GM18498 (cell line): ENCODE measurements at regions not wholly inside any gene's neighbourhood (a gene's known extent, or its start where the extent isn't known, plus 50 kb on each side); places are given as distances from the start of the nearest gene placed in this dataset.
"Not testable (repeated sequence)": the region's sequence is repeated elsewhere in the genome, so short reads cannot be mapped to it uniquely, and the experiment has no call there.

ENCODE experiments used
- ATAC-seq: cut with Tn5 transposase; IDR thresholded peaks from one replicate; pipeline ENCODE4 v1.9.1; 2021; ENCODE audit warnings: mild to moderate bottlenecking, moderate library complexity; ENCODE audit not compliant: unreplicated experiment

DNA sequence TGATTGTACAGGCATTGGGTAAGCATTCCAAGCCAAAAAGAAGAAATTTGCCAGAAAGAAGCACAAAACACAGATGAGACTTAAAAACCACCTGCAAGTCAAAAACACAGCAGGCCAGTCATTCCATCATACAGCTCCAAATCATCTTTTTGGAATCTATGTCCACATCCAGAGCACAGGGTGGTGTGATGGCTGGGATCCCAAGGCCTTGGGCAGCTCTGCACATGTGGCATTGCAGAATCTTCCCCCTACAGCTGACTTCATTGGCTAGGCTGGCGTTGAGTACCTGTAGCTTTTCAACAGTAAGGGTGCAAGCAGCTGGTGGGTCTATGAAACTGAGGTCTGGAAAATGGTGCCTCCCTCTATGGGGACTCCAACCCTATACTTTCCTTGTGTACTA is 236.7 kb downstream of the CWH43 start:
- ATAC-seq, result not testable (repeated sequence)

DNA sequence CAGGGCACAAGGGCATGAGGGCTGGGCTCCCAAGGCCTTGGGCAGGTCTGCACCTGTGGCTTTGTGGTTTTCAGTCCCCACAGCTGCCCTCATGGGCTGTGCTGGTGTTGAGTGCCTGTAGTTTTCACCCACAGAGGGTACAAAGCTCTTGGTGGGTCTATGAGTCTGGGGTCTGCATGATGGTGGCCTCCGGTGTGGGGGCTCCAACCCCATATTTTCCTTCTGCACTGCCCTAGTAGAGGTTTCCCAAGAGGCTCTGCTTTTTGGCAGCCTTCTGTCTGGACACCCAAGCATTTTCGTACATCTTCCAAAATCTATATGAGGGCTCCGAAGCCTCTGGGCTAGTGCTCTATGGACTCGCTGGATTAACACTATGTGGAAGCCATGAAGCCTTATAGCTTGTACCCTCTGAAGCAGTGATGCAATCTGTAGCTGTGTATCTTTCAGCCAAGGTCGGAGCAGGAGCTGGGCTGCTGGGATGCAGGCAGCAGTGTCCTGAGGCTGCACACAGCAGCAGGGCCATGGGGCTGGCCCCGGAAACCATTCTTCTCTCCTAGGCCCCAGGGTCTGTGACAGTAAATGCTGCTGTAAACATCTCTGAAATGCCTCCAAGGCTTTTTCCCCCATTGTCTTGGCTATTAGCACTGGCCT is 240.3 kb downstream of the CWH43 start:
- not testable (repeated sequence) for ATAC-seq

DNA sequence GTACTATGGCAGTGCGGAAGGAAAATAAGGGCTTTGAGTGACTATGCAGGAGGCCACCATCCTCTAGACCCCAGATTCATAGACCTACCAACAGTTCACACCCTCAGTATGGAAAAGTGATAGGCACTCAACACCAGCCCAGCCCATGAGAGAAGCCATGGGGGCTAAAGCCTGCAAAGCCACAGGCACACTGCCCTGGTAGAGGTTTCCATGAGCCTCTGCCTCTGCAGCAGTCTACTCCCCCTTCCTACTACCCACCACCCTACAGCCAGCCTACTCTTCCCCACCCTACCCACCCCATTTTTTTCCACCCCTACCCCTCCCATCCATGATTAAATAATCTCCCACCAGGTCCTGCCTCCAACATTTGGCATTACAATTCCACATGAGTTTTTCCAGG is 241.9 kb downstream of the CWH43 start:
- not testable (repeated sequence) for ATAC-seq

DNA sequence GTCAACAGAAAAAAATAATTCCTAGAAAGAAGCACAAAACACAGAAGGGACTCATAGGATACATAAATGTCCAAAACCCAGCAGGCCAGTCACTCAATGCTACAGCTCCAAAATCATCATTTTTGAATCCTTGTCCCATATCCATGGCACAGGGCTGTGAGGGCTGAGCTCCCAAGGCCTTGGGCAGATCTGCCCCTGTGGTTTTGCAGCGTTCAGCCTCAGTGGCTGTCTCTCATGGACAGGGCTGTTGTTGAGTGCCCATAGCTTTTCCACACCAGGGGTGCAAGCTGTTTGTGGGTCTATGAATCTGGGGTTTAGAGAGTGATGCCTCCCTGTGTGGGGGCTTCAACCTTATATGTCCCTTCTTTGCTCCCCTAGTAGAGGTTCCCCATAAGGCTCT is 243.2 kb downstream of the CWH43 start:
- not testable (repeated sequence) for ATAC-seq

DNA sequence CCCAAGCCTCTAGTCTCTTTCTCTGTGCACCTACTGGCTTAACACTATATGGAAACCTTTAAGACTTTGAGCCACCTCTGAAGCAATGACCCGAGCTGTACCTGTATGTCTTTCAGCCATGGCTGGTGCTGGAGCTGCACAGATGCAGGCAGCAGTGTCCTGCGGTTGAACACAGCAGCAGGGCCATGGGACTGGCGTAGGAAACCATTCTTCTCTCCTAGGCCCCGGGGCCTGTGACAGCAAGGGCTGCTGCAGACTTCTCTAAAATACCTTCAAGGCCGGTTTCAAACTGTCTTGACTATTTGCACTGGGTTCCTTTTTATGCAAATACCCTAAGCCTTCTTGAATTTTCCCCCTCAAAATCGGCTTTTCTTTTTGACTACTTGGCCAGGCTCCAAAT is 243.6 kb downstream of the CWH43 start:
- not testable (repeated sequence) for ATAC-seq

DNA sequence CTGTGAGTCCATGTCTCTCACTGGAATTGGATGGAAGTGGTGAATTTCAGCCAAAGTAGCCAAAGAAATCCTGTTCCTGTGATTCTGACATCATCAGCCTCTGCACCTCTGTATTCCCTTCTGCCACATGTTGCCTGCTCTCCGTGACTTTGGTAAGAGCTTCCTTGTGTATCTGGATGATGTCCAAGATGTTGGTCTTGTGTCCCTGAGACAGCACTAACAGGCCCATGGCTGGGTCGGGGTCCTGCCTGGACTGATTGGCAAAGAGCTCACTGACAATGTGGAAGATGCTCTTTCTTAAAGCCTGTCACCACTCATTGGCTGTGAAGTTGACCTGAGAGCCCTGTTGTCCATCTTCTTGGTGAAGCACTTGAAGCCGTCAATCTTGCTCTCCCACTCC is 247.3 kb downstream of the CWH43 start:
- ATAC-seq, result not testable (repeated sequence)

DNA sequence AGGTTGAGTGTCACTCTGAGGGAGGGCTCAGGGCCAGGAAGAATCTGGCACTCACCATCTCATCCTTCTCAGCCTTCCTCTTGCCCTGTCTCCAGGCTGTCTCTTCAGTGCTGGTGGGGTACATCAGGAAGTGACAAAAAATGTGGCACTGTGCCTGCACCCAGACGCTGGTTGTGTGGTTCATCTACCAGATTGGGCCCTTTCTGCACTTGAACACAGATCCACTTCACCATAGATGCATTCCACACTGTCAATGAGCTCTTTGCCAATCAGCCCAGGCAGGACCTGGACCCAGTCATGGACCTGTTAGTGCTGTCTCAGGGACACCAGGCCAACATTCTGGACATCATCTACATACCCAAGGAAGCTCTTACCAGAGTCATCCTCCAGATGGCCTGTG is 247.7 kb downstream of the CWH43 start:
- not testable (repeated sequence) for ATAC-seq

DNA sequence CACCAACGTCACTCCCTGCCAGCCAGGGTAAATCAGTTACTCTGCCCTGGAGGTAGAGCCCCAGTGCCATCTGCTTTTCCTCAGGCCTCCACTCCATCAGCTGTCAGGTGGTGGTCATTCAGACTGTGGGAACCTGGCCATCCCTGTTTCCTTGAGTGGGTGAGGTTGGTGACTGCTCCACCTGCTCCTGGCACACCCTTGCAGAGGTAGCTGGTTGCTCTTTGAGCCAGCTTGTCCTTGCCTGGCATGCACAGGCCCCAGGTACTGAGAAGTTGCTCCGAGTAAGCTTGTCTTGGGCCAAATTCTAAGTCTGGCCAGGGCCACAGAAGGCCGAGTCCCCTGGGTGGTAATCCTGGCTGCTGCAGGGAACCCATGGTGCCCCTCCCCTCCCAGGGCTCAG is 248.3 kb downstream of the CWH43 start:
- not testable (repeated sequence) for ATAC-seq

DNA sequence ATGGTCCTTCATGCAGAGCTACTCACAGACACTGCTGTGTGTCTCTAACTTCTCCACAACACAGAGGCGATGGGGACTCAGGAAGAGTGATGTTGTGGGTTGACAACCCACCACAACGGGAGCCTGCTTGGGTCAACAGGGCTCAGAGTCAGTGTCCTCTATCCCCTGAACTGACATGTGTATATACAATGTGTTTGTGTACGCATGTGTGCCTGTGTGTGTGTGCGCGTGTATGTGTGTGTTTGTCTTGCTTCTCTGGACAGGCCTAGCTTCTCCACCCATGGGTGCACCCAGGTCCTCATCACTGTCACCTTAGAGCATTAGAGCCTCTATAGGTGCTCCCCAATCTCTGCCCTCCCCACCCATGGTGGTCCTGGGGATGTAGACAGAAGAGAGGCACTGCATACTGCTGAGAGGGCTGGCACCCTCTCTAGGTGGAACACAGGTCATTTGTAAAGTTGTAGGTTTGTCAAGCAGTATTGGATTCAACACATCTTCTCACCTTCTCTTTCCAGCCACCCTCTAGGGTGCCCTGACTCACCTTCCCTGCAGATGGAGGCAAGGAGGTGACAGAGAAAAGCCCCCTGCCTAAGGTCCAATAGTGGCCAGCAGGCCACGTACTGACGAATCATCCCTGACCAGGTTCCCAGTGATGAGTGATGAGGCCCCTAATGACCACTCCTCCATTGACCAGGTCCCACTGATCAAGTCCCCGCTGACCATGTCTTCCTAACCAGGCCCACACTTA is 249.5 kb downstream of the CWH43 start:
- ATAC-seq, result not testable (repeated sequence)

DNA sequence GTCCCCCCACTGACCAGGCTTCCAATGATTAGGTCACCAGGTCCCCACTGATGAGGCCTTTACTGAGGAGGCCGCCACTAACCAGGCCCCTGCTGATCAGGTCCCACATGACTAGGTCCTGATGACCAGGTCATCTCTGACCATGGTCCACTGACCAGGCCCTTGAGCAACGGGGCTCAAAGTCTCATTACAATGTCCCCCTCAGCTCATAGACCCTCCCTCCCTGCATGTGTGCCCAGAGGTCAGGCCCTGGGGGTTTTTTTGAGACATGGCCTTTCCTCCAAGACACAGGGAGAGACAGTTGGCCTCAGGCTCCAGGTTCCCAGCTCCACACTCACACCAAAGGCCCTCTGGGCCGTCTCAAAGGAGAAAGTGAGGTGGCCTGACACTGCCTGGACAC is 250.4 kb downstream of the CWH43 start:
- not testable (repeated sequence) for ATAC-seq

DNA sequence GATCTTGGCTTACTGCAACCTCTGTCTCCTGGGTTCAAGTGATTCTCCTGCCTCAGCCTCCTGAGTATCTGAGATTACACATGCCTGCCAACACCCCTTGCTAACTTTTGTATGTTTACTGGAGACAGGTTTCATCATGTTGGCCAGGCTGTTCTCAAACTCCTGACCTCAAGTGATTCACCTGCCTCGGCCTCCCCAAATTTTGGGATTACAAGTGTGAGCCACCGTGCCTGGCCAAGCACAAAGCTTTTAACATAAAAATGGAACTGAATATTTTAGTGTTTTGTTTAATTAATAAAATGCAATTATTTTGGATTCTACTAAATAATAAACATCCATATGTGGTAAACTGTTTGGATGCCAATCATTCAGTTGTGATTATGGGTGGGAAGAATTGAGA is 255.2 kb downstream of the CWH43 start:
- ATAC-seq, result not testable (repeated sequence)

DNA sequence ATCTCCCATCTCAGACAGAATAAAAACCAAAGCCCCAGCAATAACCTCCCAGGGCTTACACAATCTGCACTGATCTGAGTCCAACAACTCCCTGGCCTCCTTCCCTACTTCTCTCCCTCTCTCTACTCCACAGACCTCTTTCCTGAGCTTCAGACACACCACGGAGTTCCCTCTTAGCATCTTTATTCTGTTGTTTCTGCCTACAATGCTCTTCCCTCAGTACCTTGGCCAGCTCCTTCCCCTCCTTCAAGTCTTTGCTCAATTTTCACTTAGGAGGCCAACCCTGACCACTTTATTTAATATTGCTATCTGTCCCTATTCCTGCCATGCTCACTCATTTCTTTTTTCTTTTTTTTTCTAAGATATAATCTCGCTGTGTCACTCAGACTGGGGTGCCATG is 276.7 kb downstream of the CWH43 start:
- not testable (repeated sequence) for ATAC-seq

DNA sequence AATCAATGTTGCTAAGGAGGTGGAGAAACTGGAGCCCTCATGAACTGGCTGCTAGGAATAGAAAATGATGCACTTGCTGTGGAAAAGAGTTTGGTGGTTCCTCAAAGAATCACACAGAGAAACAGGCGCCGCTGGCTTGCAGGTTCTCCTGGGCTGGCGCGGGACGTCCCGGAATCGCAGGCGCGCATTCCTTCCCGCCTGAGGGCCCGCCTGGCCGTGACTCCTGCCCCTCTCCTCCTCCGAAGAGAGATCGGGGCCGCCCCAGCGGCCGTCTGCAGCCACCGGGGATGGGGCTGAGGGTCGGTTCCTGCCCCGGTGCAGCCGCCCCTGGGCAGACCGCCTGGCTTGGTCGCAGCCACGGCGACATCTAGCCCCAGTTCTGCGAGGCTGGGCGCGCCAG is 284.4 kb downstream of the CWH43 start:
- not testable (repeated sequence) for ATAC-seq

DNA sequence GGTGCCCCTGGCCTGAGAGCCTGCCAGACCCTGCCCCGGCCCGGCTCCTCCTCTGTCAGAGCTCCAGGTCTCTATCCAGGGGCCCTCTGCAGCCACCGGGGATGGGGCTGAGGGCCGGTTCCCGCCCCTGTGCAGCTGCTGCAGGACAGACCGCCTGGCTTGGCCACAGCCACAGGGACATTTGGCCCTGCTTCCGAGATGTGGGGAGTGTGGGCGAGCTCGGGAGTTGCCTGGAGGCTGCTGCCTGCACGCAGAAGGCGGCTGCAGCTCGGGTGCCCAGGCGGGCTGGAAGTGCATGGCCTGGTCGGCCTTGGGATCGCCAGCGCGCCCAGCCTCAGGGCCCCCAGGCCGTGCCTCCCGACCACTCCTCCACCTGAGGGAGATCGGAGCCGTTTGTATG is 284.8 kb downstream of the CWH43 start:
- ATAC-seq, result not testable (repeated sequence)

DNA sequence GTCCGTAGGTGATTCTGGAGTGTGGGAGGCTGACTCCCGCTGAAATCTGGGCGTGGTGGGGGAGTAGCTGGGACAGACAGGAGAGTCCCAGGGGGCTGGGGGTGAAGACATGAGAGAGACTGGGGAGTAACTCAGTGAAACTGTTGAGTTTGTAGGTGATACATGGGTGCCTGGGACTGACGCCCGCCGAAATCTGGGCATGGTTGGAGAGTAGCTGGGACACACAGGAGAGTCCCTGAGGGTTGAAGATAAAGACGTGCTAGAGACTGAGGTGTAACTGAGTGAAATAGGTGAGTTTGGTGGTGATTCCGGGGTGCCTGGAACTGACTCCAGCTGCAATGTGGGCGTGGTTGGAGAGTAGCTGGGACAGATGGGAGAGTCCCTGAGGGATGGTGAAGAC is 299.8 kb downstream of the CWH43 start:
- not testable (repeated sequence) for ATAC-seq

DNA sequence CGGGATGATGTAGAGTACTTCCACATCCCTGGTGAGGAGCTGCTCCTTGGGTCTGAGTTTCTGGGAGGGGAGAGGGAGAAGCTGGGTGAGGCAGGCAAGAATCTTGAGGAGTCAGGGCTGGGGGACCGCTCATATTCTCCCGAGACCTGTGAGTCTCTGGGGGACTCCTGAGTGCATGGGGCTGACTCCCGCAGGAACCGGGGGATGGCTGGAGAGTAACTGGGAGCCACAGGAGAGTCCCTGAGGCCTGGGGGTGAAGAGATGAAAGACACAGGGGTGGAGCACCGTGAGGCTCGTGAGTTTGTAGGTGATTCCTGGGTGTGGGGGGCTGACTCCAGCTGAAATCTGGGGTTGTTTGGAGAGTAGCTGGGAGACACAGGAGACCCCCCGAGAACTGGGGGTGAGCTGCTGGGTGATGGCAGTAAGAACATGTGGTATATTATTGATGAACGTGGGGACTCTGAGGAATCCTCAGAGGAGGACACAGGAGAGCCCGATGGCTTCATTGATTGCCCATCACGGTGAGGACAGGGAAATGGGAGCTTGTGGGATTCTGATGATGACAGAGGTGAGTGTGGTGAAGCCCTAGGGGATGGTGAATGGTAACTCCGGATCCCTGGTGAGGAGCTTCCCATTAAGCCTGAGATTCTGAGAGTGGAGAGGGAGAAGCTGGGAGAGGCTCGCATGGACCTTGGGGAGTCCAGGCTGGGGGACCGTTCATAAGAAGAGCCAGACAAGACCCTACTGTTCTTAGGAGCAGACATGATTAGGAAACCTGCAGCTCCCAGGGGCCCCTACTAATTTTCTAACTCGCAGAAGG is 301.1 kb downstream of the CWH43 start:
- ATAC-seq, result not testable (repeated sequence)

DNA sequence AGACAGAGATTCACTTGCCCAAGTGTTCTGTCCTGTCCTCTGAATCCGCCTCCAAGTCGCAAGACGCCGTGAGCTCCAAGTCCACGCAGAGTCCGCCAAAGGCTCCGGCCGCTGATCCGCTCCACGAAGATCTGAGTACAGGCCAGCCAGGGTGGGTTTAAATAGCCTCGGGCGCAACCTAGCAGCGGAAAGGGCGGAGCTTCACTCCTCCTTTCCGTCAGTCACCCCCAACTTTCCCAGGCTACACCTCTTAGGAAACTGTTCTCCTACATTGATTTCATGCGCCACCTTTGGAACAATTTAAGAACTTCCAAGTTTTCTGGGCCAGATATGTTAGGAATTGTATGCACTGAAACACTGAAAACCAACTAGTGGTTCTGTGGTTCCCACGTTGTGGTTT is 301.8 kb downstream of the CWH43 start:
- not testable (repeated sequence) for ATAC-seq

DNA sequence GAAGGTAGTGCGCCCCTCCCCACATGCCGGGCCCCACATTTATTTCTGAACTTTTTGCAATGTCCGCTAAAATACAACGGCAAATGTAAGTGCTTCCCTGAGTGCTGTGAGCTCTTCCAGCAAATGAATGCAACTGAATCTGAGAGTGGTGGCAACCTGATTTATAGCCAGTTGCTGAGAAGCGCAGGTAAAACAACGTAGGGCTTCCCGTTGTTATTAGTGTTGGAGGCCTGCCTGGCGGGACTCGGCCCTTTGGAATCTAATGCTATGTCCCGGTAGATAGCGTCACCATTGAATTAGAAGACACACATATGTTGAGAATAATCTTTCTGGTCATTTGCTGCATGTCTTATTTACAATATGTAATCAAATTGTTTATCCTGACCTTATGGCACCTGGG is 302.7 kb downstream of the CWH43 start:
- not testable (repeated sequence) for ATAC-seq

DNA sequence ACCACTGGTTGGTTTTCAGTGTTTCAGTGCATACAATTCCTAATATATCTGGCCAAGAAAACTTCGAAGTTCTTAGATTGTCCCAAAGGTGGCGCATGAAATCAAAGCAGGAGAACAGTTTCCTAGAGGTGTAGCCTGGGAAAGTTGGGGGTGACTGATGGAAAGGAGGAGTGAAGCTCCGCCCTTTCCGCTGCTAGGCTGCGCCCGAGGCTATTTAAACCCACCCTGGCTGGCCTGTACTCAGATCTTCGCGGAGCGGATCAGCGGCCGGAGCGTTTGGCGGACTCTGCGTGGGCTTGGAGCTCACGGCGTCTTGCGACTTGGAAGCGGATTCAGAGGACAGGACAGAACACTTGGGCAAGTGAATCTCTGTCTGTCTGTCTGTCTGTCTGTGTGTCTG is 328.7 kb downstream of the CWH43 start:
- ATAC-seq, result not testable (repeated sequence)

DNA sequence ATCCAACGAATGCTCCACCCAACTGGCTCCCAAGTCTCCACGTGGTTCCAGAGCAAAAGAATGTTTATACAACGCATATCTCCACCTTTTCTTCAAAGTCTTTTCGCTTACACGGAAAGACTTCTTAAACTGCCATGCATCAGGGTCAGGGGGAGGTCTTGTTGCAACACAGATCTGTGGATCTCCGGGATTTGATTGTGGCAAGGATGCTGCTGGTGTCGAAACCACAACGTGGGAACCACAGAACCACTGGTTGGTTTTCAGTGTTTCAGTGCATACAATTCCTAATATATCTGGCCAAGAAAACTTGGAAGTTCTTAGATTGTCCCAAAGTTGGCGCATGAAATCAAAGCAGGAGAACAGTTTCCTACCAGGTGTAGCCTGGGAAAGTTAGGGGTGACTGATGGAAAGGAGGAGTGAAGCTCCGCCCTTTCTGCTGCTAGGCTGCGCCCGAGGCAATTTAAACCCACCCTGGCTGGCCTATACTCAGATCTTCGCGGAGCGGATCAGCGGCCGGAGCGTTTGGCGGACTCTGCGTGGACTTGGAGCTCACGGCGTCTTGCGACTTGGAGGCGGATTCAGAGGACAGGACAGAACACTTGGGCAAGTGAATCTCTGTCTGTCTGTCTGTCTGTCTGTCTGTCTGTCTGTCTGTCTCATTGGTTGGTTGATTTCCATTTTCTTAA is 334.8 kb downstream of the CWH43 start:
- ATAC-seq, result not testable (repeated sequence)
